GM18907 (cell line): ENCODE measurements at regions not wholly inside any gene's neighbourhood (a gene's known extent, or its start where the extent isn't known, plus 50 kb on each side); places are given as distances from the start of the nearest gene placed in this dataset.

Source experiments
- ATAC-seq: cut with Tn5 transposase; IDR thresholded peaks from one replicate; pipeline ENCODE4 v1.9.1; 2021; ENCODE audit warnings: mild to moderate bottlenecking, moderate library complexity; ENCODE audit not compliant: unreplicated experiment

DNA sequence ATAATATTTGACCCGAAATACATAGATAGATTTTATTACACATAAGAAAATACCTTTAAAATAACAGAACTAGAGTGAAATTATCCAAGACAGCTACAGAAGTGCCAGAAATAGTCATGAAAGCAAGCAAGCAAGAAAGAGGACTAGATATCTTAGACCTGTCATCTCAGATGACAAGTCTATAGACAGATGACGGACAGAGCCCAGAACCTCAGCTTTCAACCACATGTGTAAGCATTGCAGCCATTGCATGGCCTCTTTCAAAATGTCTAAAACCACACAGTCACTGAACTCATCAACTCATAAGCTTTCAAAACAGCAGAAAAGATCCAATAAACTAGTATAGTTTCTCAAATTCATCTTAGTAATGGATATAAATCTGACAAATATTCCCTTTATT, 59.8 kb upstream of the FHIT start:
- ATAC-seq, result no peak

DNA sequence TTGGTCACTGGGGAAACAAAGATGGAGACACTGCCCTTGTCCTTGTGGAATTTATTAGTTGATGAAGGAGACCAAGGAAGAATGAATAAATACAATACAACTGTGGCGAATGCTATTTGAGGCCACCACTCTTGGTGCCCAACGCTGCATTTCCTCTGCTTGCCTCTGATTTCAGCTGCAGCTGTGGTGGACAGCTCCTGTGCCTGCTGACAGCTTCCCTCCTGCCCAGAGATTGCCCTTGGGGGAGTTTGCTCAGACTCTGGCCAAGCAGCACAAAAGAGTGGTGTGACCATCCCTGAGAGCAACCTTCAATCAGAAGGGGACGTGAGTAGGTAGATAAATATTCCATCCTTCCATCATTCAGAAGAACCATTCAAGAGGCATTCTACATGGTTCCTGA, 64.6 kb upstream of the FHIT start:
- ATAC-seq, result no peak

DNA sequence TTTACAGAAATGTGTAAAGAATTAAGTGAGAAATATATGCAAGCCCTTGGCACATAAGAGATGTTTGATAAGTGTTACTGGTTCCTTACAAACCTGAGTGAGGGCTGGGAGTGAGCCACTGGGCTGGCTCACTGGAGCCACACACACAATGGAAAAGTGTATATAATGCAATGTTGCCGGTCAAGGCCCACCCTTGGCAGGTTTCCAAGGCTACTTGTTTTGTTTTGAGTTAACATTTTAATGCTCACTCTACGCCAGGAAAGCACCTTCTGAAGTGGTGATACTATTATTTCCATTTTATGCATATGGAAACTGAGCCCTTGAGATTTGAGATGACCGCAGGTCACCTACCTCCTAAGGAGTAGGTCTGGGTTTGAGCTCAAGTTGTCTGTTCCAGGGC, 71.8 kb upstream of the FHIT start:
- ATAC-seq, result no peak

DNA sequence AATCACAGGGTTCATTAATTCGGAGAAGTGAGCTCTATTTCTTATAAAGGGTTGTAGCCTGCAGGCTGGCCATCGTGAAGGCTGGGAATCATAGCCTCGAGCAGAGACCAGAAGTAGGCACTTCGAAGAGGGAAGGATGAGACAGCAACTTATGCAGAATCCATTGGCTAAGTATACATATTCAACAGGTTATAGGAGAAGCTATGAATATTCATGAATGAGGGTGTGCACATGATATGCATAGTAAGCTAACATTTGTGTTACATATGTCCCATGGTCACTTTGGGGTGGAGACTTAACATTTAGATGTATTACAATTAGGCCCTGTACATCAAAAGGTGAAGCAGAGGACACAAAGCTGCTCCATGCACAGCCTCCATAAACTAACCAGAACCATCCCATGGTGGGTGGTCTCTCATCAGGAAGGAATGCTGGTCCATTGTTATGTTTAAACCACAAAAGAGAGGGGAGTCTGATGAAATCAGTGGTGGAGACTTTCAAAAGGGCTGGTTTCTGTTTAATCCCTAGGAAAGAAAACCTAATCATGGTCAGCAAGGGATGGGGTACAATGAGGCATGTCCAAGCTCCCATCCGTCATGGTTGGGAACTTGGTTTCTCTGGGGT, 80.8 kb upstream of the FHIT start:
- ATAC-seq, result no peak

DNA sequence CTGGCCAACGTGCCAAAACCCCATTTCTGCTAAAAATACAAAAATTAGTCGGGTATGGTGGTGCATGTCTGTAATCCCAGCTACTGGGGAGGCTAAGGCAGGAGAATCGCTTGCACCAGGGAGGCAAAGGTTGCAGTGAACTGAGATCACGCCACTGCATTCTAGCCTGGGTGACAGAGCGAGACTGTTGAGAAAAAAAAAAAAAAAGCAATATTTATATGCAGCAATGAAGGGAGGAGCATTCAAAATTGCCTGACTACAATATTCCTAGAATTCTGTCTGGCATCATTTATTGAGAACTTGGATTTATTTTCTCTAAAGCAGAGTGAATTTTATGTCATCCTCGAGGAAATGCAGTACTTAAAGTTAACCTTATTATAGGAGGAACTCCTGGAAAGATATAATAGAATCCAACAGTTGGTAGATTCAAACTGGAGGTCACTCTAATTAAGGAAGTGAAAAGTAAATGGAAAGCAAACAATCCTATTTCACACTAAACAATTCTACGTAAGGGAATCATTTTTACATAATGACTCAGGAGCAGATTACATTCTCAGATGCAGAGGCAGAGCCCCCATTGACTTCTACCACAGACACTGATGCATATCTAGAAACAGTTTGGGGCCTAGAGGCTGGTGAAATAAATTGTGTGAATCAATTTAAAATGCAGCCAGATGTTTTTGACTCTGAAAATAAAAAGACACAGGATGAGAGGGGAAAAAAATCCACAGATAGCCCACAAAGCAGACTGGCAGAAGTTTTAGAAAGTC, 82.1 kb upstream of the FHIT start:
- no peak for ATAC-seq

DNA sequence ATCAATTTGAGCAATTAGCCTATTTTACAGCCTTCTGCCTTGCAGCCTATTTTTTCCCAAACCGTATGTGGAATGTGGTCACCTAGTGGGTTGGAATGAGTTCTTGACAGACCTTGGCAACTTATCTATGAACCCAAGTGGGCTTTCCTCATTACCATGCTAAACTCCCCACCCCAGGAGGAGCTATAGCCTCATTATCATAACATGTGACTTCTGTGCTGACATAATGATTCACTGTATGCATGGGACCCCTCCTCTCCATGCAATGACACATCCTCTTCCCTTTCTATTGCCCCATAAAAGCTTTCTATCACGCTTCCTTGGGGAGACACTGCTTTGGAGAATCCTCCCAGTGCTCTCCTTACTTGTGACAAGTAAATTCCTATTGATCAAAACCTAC, 83.5 kb upstream of the FHIT start:
- no peak for ATAC-seq

DNA sequence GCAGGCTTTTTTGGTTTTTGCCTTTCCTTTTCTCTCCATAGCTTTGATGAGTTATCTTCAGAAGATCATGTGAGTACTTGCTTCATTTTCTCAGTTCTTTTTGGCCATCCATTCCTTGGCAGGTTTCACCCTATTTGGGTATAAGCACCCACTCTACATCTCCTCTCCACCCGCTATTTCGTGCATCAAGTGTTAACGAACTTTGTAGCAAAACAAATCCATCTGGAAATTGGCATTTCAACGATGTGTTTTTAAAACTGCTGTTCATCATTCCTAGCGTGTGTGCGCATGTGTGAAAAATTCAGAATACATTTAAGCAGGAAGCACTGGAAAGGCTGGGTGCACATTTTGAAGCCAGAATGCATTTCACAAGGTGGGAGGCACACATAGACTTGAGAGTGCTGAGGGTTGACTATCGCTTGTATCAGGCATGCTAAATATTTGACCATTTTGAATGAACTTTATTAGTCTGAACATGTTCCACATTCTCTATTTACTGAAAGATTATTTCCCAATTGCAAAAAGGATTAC, 89.7 kb upstream of the FHIT start:
- ATAC-seq, result no peak

DNA sequence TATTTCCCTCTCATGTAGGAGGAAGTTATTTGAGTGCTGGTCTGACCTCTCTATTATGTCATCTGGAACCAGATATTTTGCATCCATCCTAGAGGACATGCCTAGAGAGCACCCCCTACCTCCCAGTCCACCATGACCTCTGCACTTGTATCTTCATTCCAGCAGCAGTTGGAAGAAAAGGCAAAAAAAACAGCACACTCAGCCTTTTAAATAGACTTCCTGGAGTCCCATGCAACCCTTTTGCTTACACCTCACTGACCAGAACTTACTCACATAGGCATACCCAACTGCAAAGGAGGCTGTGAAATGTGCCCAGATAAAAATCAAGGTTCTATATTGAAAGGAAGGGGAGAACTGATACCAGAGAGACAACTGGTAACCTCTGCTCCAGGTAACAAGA, 92.3 kb upstream of the FHIT start:
- no peak for ATAC-seq

DNA sequence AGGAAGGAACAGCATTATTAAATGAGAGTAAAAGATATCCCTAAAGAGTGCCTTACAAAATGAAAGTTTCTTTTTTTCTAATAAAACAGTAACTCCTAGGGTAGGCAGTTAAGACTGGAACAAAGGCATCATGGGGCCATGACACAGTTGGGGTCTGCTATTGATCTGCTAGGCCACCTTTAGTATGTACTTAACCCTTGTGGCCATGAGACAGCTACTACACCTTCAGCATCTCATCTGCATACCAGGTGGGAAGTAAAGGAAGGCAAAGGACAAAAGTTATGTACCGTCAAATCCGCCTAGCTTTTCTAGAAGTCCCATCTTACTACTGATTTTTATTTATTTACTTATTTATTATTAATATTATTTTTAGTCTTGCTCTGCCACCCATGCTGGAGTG, 93.8 kb upstream of the FHIT start:
- ATAC-seq, result no peak

DNA sequence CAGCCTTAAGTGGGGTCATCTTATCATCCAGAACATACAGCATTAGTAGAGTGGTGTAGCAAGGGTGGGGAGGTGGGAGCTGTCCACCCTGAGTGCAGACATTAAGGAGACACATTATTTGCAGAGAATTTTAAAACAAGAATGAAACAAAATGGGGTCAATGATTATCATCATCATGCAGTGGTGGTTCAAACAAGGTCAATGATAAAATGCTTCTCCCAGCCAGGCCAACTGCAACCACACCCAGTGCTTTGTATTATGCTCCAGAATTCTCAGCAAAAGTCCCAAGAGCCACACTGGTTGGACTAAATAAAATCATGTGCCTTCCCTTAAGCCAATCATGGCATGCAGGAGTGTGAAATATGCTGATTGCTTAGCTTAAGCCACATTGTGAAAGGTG, 96.7 kb upstream of the FHIT start:
- ATAC-seq, result no peak

DNA sequence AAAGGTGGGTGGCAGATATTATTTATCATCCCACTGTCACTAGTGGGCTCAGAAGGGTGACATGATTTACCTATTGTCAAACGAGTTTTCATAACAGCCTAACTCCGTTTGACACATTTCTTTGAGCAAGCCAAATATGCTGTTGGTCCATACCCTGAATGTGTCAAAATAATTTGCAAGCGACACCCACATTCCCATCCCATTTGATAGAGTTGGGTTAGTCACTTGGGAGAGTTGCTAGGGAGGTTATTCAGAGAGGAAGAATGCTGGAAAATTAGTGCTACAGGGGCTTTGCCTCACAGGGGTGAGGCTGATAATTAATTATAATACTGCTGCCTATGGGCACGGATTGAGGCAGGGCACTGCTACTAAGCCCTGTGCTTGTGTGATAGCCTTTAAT, 98.5 kb upstream of the FHIT start:
- no peak for ATAC-seq

DNA sequence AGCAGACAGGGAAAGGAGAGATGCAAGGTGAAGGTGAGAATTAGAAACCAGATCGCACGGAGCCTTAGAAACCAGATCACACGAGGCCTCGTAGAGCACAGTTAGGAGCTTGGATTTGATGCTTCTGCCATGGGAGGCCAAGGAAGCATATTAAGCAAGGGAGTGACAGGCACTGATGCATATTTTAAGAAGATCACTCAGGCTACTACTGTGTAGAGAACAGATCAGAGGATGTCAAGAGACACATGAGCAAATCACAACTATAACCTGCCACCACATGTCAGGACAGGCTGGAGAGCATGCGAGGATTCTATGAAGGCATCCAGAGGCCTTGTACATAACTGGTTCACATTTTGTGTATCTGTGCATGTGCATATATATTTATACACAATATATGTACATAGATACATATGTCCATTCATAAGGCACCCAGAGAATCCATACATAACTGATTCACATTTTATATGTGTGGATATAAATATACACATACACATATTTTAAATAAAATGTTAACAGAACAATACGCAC, 99.6 kb upstream of the FHIT start:
- ATAC-seq, result no peak

DNA sequence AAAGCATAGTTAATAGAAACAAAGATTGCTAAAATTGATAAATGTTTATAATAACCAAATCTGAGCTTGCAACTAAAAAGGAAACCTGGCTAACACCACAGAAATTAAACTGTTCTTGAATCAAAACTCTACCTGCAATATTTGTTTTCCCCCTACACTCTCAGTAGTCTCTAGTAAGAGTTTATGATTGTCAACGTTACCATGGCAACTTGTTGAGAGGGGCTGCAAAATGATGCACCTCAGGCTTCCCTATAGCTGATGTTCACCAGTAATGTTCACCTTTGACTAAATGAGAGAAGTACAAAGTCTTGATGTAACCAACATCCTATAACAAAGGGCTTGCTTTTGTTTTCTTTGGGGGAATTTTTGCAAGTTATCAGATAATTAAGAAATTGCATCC, 101.1 kb upstream of the FHIT start:
- ATAC-seq, result no peak

DNA sequence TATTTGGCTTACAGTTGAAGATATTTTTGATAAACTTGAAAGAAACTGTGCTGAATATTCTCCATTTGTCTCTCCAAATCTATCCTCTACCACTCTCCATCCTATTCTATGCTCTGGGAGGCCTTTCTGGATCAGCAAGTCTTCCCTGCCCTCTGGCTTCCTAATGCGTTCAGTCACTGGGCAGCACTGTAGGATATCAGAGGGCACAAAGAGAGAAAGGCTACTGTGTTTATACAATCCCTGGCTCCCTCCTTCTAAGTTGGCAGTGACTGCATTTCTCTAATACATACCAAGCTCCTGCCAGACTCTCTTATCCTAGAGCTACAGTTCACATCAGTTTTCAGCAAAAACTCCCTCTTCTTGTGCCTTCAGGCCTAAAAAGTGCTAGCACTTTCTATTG, 102.1 kb upstream of the FHIT start:
- no peak for ATAC-seq

DNA sequence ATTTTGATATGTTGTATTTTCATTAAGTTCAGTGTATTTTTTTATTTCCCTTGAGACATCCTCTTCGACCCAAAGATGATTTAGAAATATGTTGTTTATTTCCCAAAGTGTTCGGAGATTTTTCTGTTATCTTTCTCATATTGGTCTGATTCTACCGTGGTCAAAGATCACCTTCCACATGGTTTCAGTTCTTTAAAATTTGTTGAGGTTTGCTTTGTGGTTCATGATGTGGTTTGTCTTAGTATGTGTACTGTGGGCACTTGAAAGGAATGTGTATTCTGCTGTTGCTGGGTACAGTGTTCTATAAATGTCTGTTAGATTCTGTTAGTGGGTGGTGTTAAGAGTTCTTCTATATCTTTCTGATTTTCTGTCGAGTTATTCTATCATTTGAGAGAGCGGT, 103.4 kb upstream of the FHIT start:
- no peak for ATAC-seq

DNA sequence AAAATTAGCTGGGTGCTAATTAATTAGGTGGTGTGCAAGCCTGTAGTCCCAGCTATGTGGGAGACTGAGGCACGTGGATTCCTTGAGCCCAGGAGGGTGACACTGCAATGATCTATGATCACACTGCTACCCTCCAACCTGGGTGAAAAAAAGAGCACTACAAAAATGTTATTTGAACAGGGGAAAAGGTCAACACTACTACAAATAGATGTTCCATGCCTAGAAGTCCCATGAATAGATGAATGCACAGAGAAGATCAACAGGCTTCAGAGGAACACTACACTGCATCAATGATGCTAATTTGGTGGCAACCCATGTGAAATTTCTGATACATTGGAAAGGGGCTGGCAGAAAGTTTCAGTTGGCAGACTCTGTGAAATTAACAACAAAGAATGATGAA, 105.4 kb upstream of the FHIT start:
- ATAC-seq, result no peak

DNA sequence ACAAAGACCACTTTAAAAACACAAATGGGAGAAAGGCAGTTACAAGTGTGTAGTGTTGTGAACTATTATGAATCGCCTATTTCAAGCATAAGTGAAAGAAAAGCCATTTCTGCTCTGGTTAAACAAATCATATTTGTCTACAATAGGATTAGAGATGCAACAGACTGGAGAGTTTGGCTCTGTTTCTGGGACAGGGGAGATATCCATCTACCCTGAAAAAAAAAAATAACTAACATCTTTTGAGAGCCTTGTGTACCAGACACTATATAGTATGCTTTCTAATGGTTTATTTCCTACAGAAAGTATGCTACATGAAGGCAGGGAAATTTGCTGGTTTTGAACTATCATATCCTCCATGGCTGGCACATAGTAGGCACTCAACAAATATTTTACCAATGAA, 106.7 kb upstream of the FHIT start:
- no peak for ATAC-seq

DNA sequence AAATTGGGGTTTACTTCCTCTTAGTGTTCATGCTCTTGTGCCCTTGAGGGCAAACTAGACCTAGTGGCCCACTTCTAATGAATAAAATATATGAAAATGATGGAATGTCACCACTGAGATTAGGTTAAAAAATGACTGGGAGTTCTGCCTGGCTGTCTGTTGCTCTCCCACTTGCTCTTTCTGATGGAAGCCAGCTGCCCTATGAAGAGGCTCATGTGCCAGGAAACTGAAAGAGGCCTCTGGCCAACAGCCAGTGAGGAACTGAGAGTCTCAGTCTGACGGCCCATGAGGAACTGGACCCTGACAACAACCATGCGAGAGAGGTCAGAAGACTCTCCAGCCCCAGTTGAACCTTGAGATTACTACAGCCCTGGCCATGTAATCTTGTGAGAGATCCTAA, 107.1 kb upstream of the FHIT start:
- peak; percentile 100 for ATAC-seq

DNA sequence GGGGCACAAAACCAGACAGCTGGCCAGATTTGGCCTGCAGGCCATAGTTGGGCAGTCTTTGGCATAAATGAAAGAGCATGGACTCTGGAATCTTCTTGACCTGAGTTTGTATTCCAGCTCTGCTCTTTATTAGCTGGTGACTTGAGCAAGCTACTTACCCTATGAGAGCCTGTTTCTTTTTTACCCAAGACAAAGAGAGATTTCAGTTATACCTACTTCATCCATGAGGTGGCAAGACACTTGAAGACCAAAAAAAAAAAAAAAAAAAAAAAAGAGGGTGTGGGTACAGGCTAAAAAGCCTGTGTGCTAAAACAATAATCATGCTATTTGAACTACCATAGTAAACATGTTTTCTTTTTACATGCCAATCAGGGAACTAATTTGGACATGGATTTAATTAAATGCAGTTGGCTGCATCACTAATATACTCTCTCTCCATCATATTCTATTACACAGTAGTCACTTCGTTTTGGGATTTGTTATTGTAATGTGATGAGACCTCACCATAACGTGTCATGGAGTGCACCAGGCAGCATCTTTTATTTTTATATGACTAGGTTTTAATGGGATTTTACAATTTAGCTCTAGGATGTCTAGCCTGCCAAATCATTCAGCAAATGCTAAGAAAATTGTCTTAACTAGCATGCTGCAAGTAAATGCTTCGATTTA, 109.2 kb upstream of the FHIT start:
- ATAC-seq, result no peak

DNA sequence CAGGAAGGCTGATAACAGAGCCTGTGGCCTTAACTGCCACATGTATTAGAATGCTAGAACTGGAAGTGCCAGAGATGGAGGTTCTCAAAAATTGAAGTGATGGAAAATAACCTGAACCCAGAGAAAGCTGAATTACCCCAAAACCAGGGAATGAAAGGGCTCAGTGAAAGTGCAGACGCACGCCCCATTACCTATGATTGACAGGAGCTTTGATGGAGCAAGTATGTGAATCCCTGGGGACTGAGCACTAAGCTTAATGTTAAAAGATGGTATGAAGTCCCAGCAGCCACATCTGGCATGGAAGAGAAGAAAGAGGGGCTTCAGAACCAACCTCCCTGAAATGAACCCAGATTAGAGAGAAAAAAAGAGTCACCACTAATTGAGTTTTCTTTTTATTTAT, 118.4 kb upstream of the FHIT start:
- no peak for ATAC-seq

DNA sequence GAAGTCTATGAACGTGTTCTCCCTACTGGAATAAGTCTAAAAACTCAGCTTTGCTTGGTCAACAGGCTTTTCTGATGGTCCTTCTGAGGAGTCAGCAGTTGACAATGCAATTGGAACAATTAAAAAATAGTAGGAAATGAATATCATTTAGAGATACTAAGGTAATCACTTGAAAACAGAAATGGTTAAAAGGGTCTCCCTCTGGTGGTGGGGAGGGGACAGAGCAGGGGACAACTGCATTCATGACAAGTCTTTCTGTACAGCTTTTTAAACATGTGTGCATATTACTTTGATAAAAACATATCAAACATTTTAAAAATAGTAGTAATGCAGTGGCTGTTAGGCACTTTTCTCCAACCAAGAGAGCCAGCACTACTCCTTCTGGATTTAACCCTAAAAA, 119.9 kb upstream of the FHIT start:
- peak; percentile 62 for ATAC-seq

DNA sequence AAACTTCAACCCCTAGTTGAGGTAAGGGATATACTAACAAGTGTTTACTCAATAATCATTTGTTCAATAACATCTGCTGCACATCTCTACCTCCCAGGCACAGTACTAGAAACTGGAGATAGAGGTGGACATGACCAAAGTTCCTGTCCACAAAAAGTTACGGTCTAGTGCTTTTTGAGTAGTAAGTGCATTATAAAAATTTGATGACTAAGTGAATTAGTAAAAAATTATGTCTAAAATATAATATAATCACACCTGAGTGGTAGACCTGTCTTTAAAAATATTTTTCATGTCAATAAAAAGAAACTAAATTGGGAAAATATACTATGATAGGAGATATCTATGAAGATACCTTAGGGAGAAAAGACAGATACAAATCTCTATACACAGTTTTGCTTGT, 121.5 kb upstream of the FHIT start:
- no peak for ATAC-seq
